Heart left ventricle (tissue), 16 donors: ENCODE measurements at regions not wholly inside any gene's neighbourhood (a gene's known extent, or its start where the extent isn't known, plus 50 kb on each side); places are given as distances from the start of the nearest gene placed in this dataset.

Experiments used
- ATAC-seq, 4 donors: fragments of 200-7000 bp; cut with Tn5 transposase; one replicate each; pipeline ENCODE4 v1.9.1; 2020 to 2022; ENCODE audit warnings: moderate library complexity in 4 of 4, mild to moderate bottlenecking in 3 of 4, moderate number of reproducible peaks in 1 of 4
- DNase-seq, 5 donors: peaks; one replicate each; pipeline ENCODE4 v3.0.0-alpha.2; 2020
- H3K27ac ChIP-seq, 12 donors: fragments of 200-600 bp; sonication (generic) in 4 of 12; one replicate each; pipeline versions ENCODE4 v1.5.0 to v1.8.0; 2016 to 2022; ENCODE audit warnings: mild to moderate bottlenecking in 2 of 12
- H3K27me3 ChIP-seq, 9 donors: fragments of 200-600 bp; sonication (generic) in 2 of 9; one replicate each; pipeline versions ENCODE4 v1.5.1 to v1.8.0; 2016 to 2022; ENCODE audit warnings: mild to moderate bottlenecking in 3 of 9
- H3K36me3 ChIP-seq, 9 donors: fragments of 200-600 bp; sonication (generic) in 2 of 9; one replicate each; pipeline versions ENCODE4 v1.5.0 to v1.8.0; 2018 to 2022; ENCODE audit warnings: mild to moderate bottlenecking in 2 of 9
- H3K4me1 ChIP-seq, 12 donors: fragments of 200-600 bp; sonication (generic) in 4 of 12; one replicate each; pipeline versions ENCODE4 v1.5.0 to v1.8.0; 2016 to 2022; ENCODE audit warnings: mild to moderate bottlenecking in 3 of 12
- H3K4me3 ChIP-seq, 12 donors: fragments of 200-600 bp; sonication (generic) in 4 of 12; one replicate each; pipeline versions ENCODE4 v1.5.0 to v1.8.0; 2017 to 2022; ENCODE audit warnings: mild to moderate bottlenecking in 9 of 12, moderate library complexity in 4 of 12
- H3K9me3 ChIP-seq, 12 donors: fragments of 200-600 bp; sonication (generic) in 4 of 12; one replicate each; pipeline versions ENCODE4 v1.5.0 to v1.8.0; 2016 to 2022; ENCODE audit warnings: mild to moderate bottlenecking in 1 of 12
- POLR2A ChIP-seq, 2 donors: fragments of 450-650 bp; IDR thresholded peaks; one replicate each; pipeline ENCODE4 v1.6.1; 2017; ENCODE audit warnings: antibody characterized with exemption in 2 of 2, mild to moderate bottlenecking in 2 of 2, moderate library complexity in 2 of 2
- WGBS, 4 donors: extraction: QIAGEN DNeasy Blood & Tissue Kit in 2 of 4; methylation state at CpG; one replicate each; pipeline versions ENCODE4 v1.1.5 to v1.1.7; 2013 to 2018; 5-methylcytosine and 5-hydroxymethylcytosine counted together
- intact Hi-C, 10 donors: fragments of 100-400 bp; cut with DNase I; formaldehyde crosslinking; loops; one replicate each; pipeline versions ENCODE4 v1.11.1 to v1.14.2; 2022
- TF ChIP-seq, protein P1 (sequence below), 12 donors: fragments of 200-600 bp; sonication (generic) in 4 of 12; IDR thresholded peaks; one replicate each; pipeline versions ENCODE4 v1.5.0 to v1.8.0; 2018 to 2022; ENCODE audit warnings: antibody characterized with exemption in 12 of 12, mild to moderate bottlenecking in 5 of 12
- donor health status: ischemic (EF 13 %, LVEDD 7.1; RV severe dilation, severe dysfunction).
- donor health status: healthy with polysubstance abuse.
- donor health status: DM: no; HTN: yes; CAD: no.
- donor health status: DM: no; HTN: no; CAD: no.
- donor health status: ischemic (EF 25% LVEDD 6.9; RV normal size, moderate dysfunction).
- donor health status: ischemic (EF 25% LVEDD 5.7; RV mildly dilated, moderate dysfunction).
- donor health status: healthy.
- donor health status: DM: yes; HTN: yes; CAD: no.
- donor health status: ischemic (EF 35%, LVEDD 5.7; RV mildly dilated, moderate dysfunction).
- donor health status: nonischemic (EF 11% LVEDD 7.7; RV severe dilation, severe dysfunction).
- donor health status: DM: yes; HTN: yes; CAD: no.
- donor health status: PGD.
- donor health status: ischemic (EF 29% LVEDD 5.4; RV normal size, mild dysfunction).
- donor health status: nonischemic (EF 23%, LVEDD 6.1; RV moderate dilation, normal function).

DNA sequence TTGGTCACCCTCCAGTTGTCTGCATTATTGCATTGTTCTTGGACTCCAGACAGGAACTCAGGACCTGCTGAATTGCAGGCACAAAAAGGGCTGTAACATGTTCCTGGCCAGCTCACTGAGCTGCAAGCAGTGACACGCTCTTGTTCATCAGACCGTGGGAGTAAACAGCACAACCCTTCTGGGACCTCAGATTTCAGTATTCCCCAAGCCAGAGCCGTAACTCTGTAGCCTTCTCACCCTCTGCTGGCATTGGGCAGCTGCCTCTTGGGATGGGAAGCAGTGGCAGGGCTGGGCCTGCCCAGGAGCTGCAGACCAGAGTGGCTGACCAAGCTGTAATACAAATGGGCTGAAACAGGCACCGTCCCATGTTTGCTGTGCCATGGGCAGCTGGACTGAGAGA, 607.1 kb upstream of the BCHE start:
- no peak for DNase-seq
- Histone ChIP-seq H3K4me3 (no peak overlapping the region), H3K27me3 (no peaks in the 10 kb centered on the region), H3K4me1 (no peaks in the 10 kb centered on the region), H3K9me3 (no peaks in the 10 kb centered on the region), H3K36me3 (no peaks in the 10 kb centered on the region), H3K27ac (no peak overlapping the region)
- no peak for TF ChIP-seq POLR2A (IDR thresholded peaks at IDR 0.05)
- TF ChIP-seq, protein P1, sequence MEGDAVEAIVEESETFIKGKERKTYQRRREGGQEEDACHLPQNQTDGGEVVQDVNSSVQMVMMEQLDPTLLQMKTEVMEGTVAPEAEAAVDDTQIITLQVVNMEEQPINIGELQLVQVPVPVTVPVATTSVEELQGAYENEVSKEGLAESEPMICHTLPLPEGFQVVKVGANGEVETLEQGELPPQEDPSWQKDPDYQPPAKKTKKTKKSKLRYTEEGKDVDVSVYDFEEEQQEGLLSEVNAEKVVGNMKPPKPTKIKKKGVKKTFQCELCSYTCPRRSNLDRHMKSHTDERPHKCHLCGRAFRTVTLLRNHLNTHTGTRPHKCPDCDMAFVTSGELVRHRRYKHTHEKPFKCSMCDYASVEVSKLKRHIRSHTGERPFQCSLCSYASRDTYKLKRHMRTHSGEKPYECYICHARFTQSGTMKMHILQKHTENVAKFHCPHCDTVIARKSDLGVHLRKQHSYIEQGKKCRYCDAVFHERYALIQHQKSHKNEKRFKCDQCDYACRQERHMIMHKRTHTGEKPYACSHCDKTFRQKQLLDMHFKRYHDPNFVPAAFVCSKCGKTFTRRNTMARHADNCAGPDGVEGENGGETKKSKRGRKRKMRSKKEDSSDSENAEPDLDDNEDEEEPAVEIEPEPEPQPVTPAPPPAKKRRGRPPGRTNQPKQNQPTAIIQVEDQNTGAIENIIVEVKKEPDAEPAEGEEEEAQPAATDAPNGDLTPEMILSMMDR (IDR thresholded peaks at IDR 0.05) = no peak
- no peak for ATAC-seq
- 66 to 81% (median 73%) methylated on average over 2 to 4 of the region's 4 CpGs for WGBS, 4 donors
- intact Hi-C loops = no loop called here

DNA sequence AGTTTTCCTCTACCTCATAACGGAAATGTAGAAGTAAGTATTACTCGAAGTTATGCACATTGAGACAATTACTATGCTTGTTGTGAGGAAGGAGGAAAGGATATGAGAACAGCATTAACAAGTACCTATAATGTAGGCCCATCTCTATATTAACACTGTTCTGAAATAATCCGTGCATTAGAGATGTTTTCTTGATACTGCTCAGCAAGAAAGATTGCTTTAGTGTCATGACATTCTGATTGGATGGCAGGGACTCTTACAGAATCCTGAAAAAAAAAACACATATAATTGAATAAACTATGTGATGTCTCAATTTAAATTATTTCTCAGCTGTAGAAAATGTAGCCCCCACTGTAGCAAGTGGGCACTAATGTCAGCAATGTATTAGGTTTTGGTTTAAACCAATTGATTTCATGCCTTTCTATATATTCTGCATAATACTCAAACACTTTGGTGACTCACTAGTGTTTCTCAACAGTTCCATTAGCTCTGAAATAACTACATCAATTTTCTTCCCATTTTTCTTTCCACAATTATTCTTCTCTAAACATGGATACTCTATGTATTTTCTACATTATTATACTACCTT, 598.3 kb upstream of the BCHE start:
- Histone ChIP-seq H3K27me3 (no peaks in the 10 kb centered on the region), H3K4me3 (no peak overlapping the region), H3K4me1 (no peaks in the 10 kb centered on the region), H3K9me3 (no peaks in the 10 kb centered on the region), H3K27ac (no peak overlapping the region), H3K36me3 (no peaks in the 10 kb centered on the region)
- intact Hi-C loops = no loop called here
- 78 to 87% (median 85%) methylated on average over 3 of the region's 3 CpGs for WGBS, 4 donors
- DNase-seq (no peak), ATAC-seq (no peak)
- TF ChIP-seq, protein P1 (IDR thresholded peaks at IDR 0.05) = no peak
- TF ChIP-seq POLR2A (IDR thresholded peaks at IDR 0.05) = no peak

DNA sequence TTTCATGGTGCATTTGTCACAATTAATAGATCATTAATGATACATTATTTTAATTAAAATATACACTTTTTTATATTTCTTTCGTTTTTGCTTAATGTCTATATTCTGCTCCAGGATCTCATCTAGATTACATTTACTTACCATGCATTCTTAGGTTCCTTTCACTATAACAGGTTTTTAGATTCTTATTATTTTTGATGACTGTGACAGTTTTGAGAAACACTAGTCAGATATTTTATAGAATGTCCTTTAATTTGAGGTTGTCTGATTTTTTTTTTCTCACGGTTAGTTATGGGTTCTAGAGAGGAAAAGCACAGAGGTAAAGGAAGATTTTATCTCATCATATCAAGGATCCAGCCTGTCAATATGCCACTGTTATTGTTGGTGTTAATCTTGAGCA, 595.8 kb upstream of the BCHE start:
- no peak for ATAC-seq
- intact Hi-C loops = no loop called here
- Histone ChIP-seq H3K36me3 (no peaks in the 10 kb centered on the region), H3K4me1 (no peaks in the 10 kb centered on the region), H3K4me3 (no peak overlapping the region), H3K27ac (no peak overlapping the region), H3K9me3 (no peaks in the 10 kb centered on the region), H3K27me3 (no peaks in the 10 kb centered on the region)
- no peak for DNase-seq
- no peak for TF ChIP-seq POLR2A (IDR thresholded peaks at IDR 0.05)
- TF ChIP-seq, protein P1 (IDR thresholded peaks at IDR 0.05) = no peak
- 55 to 67% (median 61%) methylated on average over 2 of the region's 2 CpGs for WGBS, 4 donors

GRCh38 chr3:166425900-166426611, 588.8 kb upstream of the BCHE start:
- H3K4me1 ChIP-seq = no peaks in the 10 kb centered on the region
- no peak overlapping the region for H3K27ac ChIP-seq
- WGBS, 4 donors = 75 to 81% (median 79%) methylated on average over 4 of the region's 4 CpGs
- no peak overlapping the region for H3K4me3 ChIP-seq
- no peak for DNase-seq
- no peaks in the 10 kb centered on the region for H3K27me3 ChIP-seq
- TF ChIP-seq, protein P1 (IDR thresholded peaks at IDR 0.05) = no peak
- no peak for TF ChIP-seq POLR2A (IDR thresholded peaks at IDR 0.05)
- intact Hi-C loops = no loop called here
- ATAC-seq = no peak
- H3K36me3 ChIP-seq = no peaks in the 10 kb centered on the region
- peaks cover 0 to 4% (median 0%) of the 10 kb centered on the region in 12 donors for H3K9me3 ChIP-seq
